ENCODE measurements at regions not wholly inside any gene's neighbourhood (a gene's known extent, or its start where the extent isn't known, plus 50 kb on each side); places are given as distances from the start of the nearest gene placed in this dataset.
A peak's percentile ranks its signal among the peaks of the same experiment; 100 is the strongest.

- Histone ChIP-seq H2BK12ac (ENCODE audit: low read length) (no peak overlapping the region), H2BK5ac (ENCODE audit: low read length) (no peak overlapping the region), H3K4ac (ENCODE audit: low read length) (no peak overlapping the region), H4K8ac (ENCODE audit: low read depth, low read length) (no peak overlapping the region), H3K27me3 (ENCODE audit: control insufficient read depth in 3 of 3, insufficient read depth in 3 of 3, low read depth in 1 of 3, low read length in 3 of 3) (no peaks in the 10 kb centered on the region), H3K18ac (ENCODE audit: low read length) (no peak overlapping the region), H2BK120ac (ENCODE audit: low read depth, low read length) (no peak overlapping the region), H3K23ac (ENCODE audit: low read depth, low read length, poor library complexity) (no peak overlapping the region), H4K91ac (ENCODE audit: low read depth, low read length, poor library complexity) (no peak overlapping the region), H3K4me1 (ENCODE audit: control insufficient read depth in 2 of 2, insufficient read depth in 1 of 2, low read depth in 1 of 2, low read length in 2 of 2) (peaks cover 0 to 5% of the 10 kb centered on the region in 2 donors), H3K14ac (ENCODE audit: low read length) (no peak overlapping the region), H3K79me1 (ENCODE audit: low read depth, low read length) (no peaks in the 10 kb centered on the region), H3K36me3 (replicated peaks in 1 of 2; ENCODE audit: control insufficient read depth in 2 of 2, insufficient read depth in 2 of 2, low read length in 2 of 2) (peaks cover 6 to 7% of the 10 kb centered on the region in 2 donors), H3K4me2 (ENCODE audit: insufficient read depth, low read length, poor library complexity, severe bottlenecking) (no peak overlapping the region), H2AFZ (ENCODE audit: low read length) (no peak overlapping the region), H3K4me3 (ENCODE audit: low read length in 2 of 2) (no peak overlapping the region), H2BK15ac (ENCODE audit: low read length) (no peak overlapping the region), H3K27ac (replicated peaks; ENCODE audit: low read length) (no peak overlapping the region), H2AK5ac (ENCODE audit: low read depth, low read length) (no peak overlapping the region), H3K9ac (ENCODE audit: low read depth, low read length, poor library complexity) (no peak overlapping the region), H3K9me3 (replicated peaks in 1 of 2; ENCODE audit: control insufficient read depth in 2 of 2, insufficient read depth in 1 of 2, low read depth in 1 of 2, low read length in 2 of 2) (peaks cover 0 to 4% of the 10 kb centered on the region in 2 donors)
- no CpG with 5 or more reads among the region's 12 CpGs for WGBS, 2 donors (ENCODE audit: extremely low coverage in 2 of 2, insufficient read length in 2 of 2, insufficient replicate concordance in 1 of 2)
- DNase-seq (ENCODE audit: low spot score), result no peak
These were observed 208.9 kb upstream of the TPM1 start for GRCh38 chr15:62833646-62834045.

- H3K4ac ChIP-seq (ENCODE audit: low read length), result peak overlapping the region; percentile 57
- H3K18ac ChIP-seq (ENCODE audit: low read length), result no peak overlapping the region
- H3K4me3 ChIP-seq (ENCODE audit: low read length in 2 of 2), result no peak overlapping the region
- peaks cover 0 to 4% of the 10 kb centered on the region in 2 donors for H3K9me3 ChIP-seq (replicated peaks in 1 of 2; ENCODE audit: control insufficient read depth in 2 of 2, insufficient read depth in 1 of 2, low read depth in 1 of 2, low read length in 2 of 2)
- no peak overlapping the region for H2BK5ac ChIP-seq (ENCODE audit: low read length)
- no peak overlapping the region for H2AK5ac ChIP-seq (ENCODE audit: low read depth, low read length)
- peaks cover 0 to 5% of the 10 kb centered on the region in 2 donors for H3K4me1 ChIP-seq (ENCODE audit: control insufficient read depth in 2 of 2, insufficient read depth in 1 of 2, low read depth in 1 of 2, low read length in 2 of 2)
- H3K23ac ChIP-seq (ENCODE audit: low read depth, low read length, poor library complexity), result no peak overlapping the region
- no peaks in the 10 kb centered on the region for H3K79me1 ChIP-seq (ENCODE audit: low read depth, low read length)
- no peak overlapping the region for H3K4me2 ChIP-seq (ENCODE audit: insufficient read depth, low read length, poor library complexity, severe bottlenecking)
- no peak overlapping the region for H2BK120ac ChIP-seq (ENCODE audit: low read depth, low read length)
- WGBS, 2 donors (ENCODE audit: extremely low coverage in 2 of 2, insufficient read length in 2 of 2, insufficient replicate concordance in 1 of 2), result no CpG with 5 or more reads among the region's 7 CpGs
- no peak overlapping the region for H2BK12ac ChIP-seq (ENCODE audit: low read length)
- DNase-seq (ENCODE audit: low spot score), result no peak
- H2BK15ac ChIP-seq (ENCODE audit: low read length), result no peak overlapping the region
- H2AFZ ChIP-seq (ENCODE audit: low read length), result no peak overlapping the region
- no peak overlapping the region for H4K8ac ChIP-seq (ENCODE audit: low read depth, low read length)
- H3K27ac ChIP-seq (replicated peaks; ENCODE audit: low read length), result no peak overlapping the region
- no peak overlapping the region for H3K14ac ChIP-seq (ENCODE audit: low read length)
- H3K36me3 ChIP-seq (replicated peaks in 1 of 2; ENCODE audit: control insufficient read depth in 2 of 2, insufficient read depth in 2 of 2, low read length in 2 of 2), result peaks cover 6 to 7% of the 10 kb centered on the region in 2 donors
- no peaks in the 10 kb centered on the region for H3K27me3 ChIP-seq (ENCODE audit: control insufficient read depth in 3 of 3, insufficient read depth in 3 of 3, low read depth in 1 of 3, low read length in 3 of 3)
- H3K9ac ChIP-seq (ENCODE audit: low read depth, low read length, poor library complexity), result no peak overlapping the region
- no peak overlapping the region for H4K91ac ChIP-seq (ENCODE audit: low read depth, low read length, poor library complexity)
These were observed 207.7 kb upstream of the TPM1 start for GRCh38 chr15:62834686-62835329.

DNA sequence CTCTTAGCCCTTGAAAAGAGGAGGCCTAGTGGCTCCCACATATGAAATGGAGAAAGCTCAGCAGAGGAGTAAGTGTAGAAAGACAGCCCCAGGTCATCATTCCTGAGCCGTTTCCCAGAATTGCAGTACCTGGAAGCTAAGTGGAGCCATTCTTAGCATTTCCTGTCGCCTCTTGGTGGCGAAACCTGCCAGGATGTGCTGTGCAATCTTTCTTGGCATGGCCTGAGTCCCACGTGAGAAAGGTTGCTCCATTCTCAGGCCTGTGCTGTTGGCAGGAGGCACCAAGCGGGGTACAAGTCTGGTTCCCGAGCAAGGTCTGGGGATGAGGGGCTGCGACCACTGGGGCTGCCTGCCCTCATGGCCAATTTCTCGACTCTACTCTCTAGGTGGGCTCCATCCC lies 207.2 kb upstream of the TPM1 start:
- Histone ChIP-seq H3K4ac (ENCODE audit: low read length) (no peak overlapping the region), H3K14ac (ENCODE audit: low read length) (no peak overlapping the region), H4K8ac (ENCODE audit: low read depth, low read length) (no peak overlapping the region), H4K91ac (ENCODE audit: low read depth, low read length, poor library complexity) (no peak overlapping the region), H2BK15ac (ENCODE audit: low read length) (no peak overlapping the region), H3K36me3 (replicated peaks in 1 of 2; ENCODE audit: control insufficient read depth in 2 of 2, insufficient read depth in 2 of 2, low read length in 2 of 2) (peaks cover 6 to 12% of the 10 kb centered on the region in 2 donors), H3K27ac (replicated peaks; ENCODE audit: low read length) (no peak overlapping the region), H3K18ac (ENCODE audit: low read length) (peak overlapping the region; percentile 83), H3K9me3 (replicated peaks in 1 of 2; ENCODE audit: control insufficient read depth in 2 of 2, insufficient read depth in 1 of 2, low read depth in 1 of 2, low read length in 2 of 2) (peaks cover 0 to 4% of the 10 kb centered on the region in 2 donors), H2BK5ac (ENCODE audit: low read length) (no peak overlapping the region), H3K27me3 (ENCODE audit: control insufficient read depth in 3 of 3, insufficient read depth in 3 of 3, low read depth in 1 of 3, low read length in 3 of 3) (no peaks in the 10 kb centered on the region), H2BK12ac (ENCODE audit: low read length) (no peak overlapping the region), H2AFZ (ENCODE audit: low read length) (no peak overlapping the region), H3K4me1 (ENCODE audit: control insufficient read depth in 2 of 2, insufficient read depth in 1 of 2, low read depth in 1 of 2, low read length in 2 of 2) (peaks cover 0 to 5% of the 10 kb centered on the region in 2 donors), H2AK5ac (ENCODE audit: low read depth, low read length) (no peak overlapping the region), H3K9ac (ENCODE audit: low read depth, low read length, poor library complexity) (no peak overlapping the region), H3K4me2 (ENCODE audit: insufficient read depth, low read length, poor library complexity, severe bottlenecking) (no peak overlapping the region), H3K4me3 (ENCODE audit: low read length in 2 of 2) (no peak overlapping the region), H3K79me1 (ENCODE audit: low read depth, low read length) (no peaks in the 10 kb centered on the region), H2BK120ac (ENCODE audit: low read depth, low read length) (no peak overlapping the region), H3K23ac (ENCODE audit: low read depth, low read length, poor library complexity) (no peak overlapping the region)
- no CpG with 5 or more reads among the region's 8 CpGs for WGBS, 2 donors (ENCODE audit: extremely low coverage in 2 of 2, insufficient read length in 2 of 2, insufficient replicate concordance in 1 of 2)
- DNase-seq (ENCODE audit: low spot score), result no peak

- H3K27ac ChIP-seq (replicated peaks; ENCODE audit: low read length), result no peak overlapping the region
- peaks cover 0 to 5% of the 10 kb centered on the region in 2 donors for H3K4me1 ChIP-seq (ENCODE audit: control insufficient read depth in 2 of 2, insufficient read depth in 1 of 2, low read depth in 1 of 2, low read length in 2 of 2)
- H2BK5ac ChIP-seq (ENCODE audit: low read length), result peak overlapping the region; percentile 60
- H3K36me3 ChIP-seq (replicated peaks in 1 of 2; ENCODE audit: control insufficient read depth in 2 of 2, insufficient read depth in 2 of 2, low read length in 2 of 2), result peaks cover 8 to 16% of the 10 kb centered on the region in 2 donors
- no peak overlapping the region for H3K4me3 ChIP-seq (ENCODE audit: low read length in 2 of 2)
- H3K27me3 ChIP-seq (ENCODE audit: control insufficient read depth in 3 of 3, insufficient read depth in 3 of 3, low read depth in 1 of 3, low read length in 3 of 3), result no peaks in the 10 kb centered on the region
- H3K9me3 ChIP-seq (replicated peaks in 1 of 2; ENCODE audit: control insufficient read depth in 2 of 2, insufficient read depth in 1 of 2, low read depth in 1 of 2, low read length in 2 of 2), result peaks cover 4% of the 10 kb centered on the region in 2 donors
- H3K23ac ChIP-seq (ENCODE audit: low read depth, low read length, poor library complexity), result no peak overlapping the region
- peak overlapping the region; percentile 83 for H3K18ac ChIP-seq (ENCODE audit: low read length)
- H3K14ac ChIP-seq (ENCODE audit: low read length), result peak overlapping the region; percentile 10
- H3K79me1 ChIP-seq (ENCODE audit: low read depth, low read length), result no peaks in the 10 kb centered on the region
- no peak overlapping the region for H4K8ac ChIP-seq (ENCODE audit: low read depth, low read length)
- H2AK5ac ChIP-seq (ENCODE audit: low read depth, low read length), result peak overlapping the region; percentile 26
- peak overlapping the region; percentile 67 for H3K9ac ChIP-seq (ENCODE audit: low read depth, low read length, poor library complexity)
- H4K91ac ChIP-seq (ENCODE audit: low read depth, low read length, poor library complexity), result no peak overlapping the region
- WGBS, 2 donors (ENCODE audit: extremely low coverage in 2 of 2, insufficient read length in 2 of 2, insufficient replicate concordance in 1 of 2), result no CpG with 5 or more reads among the region's 16 CpGs
- no peak overlapping the region for H2AFZ ChIP-seq (ENCODE audit: low read length)
- H2BK120ac ChIP-seq (ENCODE audit: low read depth, low read length), result no peak overlapping the region
- no peak overlapping the region for H2BK15ac ChIP-seq (ENCODE audit: low read length)
- DNase-seq (ENCODE audit: low spot score), result no peak
- H3K4ac ChIP-seq (ENCODE audit: low read length), result no peak overlapping the region
- no peak overlapping the region for H3K4me2 ChIP-seq (ENCODE audit: insufficient read depth, low read length, poor library complexity, severe bottlenecking)
- no peak overlapping the region for H2BK12ac ChIP-seq (ENCODE audit: low read length)
These were observed 206.8 kb upstream of the TPM1 start for GRCh38 chr15:62835762-62836161.
